A673 (cell line): ENCODE measurements at regions not wholly inside any gene's neighbourhood (a gene's known extent, or its start where the extent isn't known, plus 50 kb on each side); places are given as distances from the start of the nearest gene placed in this dataset.

ENCODE experiments used
- BruUV-seq: library from RNA; stranded (reverse); fragments of 400-500 nt; replicated peaks from 2 replicates; lab custom pipeline; 2021; lab: Mats Ljungman, UMichigan
- CTCF ChIA-PET: fragments of 300-600 bp; sonication (Branson Sonifier 250); formaldehyde crosslinking; loops from one replicate; lab custom pipeline; 2022; ENCODE audit warnings: antibody characterized with exemption; lab: Charles Lee
- POLR2A ChIA-PET: fragments of 300-600 bp; sonication (Branson Sonifier 250); formaldehyde crosslinking; loops from one replicate; lab custom pipeline; 2022; ENCODE audit warnings: antibody characterized with exemption; ENCODE audit not compliant: low non-redundant PET; lab: Charles Lee
- DNase-seq: peaks from one replicate; pipeline ENCODE4 v3.0.0-alpha.2; 2015; ENCODE audit warnings: low spot score
- H3K27ac ChIP-seq: fragments of 200-600 bp; sonication (generic); 2 replicates; pipeline ENCODE4 v1.5.1; 2016; ENCODE audit warnings: mixed run types, low read depth, mild to moderate bottlenecking, mixed read lengths, antibody characterized with exemption, low read length; ENCODE audit not compliant: poor library complexity, severe bottlenecking
- H3K27me3 ChIP-seq: fragments of 200-600 bp; sonication (generic); replicated peaks from 2 replicates; pipeline ENCODE4 v1.6.1; 2017; ENCODE audit warnings: mixed run types, low read depth, mild to moderate bottlenecking, mixed read lengths, antibody characterized with exemption, low read length; ENCODE audit not compliant: insufficient read depth, poor library complexity
- H3K36me3 ChIP-seq: fragments of 200-600 bp; sonication (generic); 2 replicates; pipeline ENCODE4 v1.6.1; 2016; ENCODE audit warnings: mixed run types, mild to moderate bottlenecking, mixed read lengths, antibody characterized with exemption, low read length; ENCODE audit not compliant: insufficient read depth, poor library complexity, severe bottlenecking
- H3K4me1 ChIP-seq: fragments of 200-600 bp; sonication (generic); 2 replicates; pipeline ENCODE4 v1.6.1; 2017; ENCODE audit warnings: mixed run types, mild to moderate bottlenecking, mixed read lengths, antibody characterized with exemption, low read length; ENCODE audit not compliant: insufficient read depth, poor library complexity, severe bottlenecking
- H3K4me3 ChIP-seq: fragments of 200-600 bp; sonication (generic); 2 replicates; pipeline ENCODE4 v1.5.1; 2016; ENCODE audit warnings: low read depth, mixed run types, mild to moderate bottlenecking, mixed read lengths, low read length; ENCODE audit not compliant: poor library complexity, severe bottlenecking
- H3K9me3 ChIP-seq: fragments of 200-600 bp; sonication (generic); 2 replicates; pipeline ENCODE4 v1.6.1; 2016; ENCODE audit warnings: mixed run types, low read depth, mild to moderate bottlenecking, mixed read lengths, antibody characterized with exemption, low read length; ENCODE audit not compliant: poor library complexity, severe bottlenecking
- EZH2 ChIP-seq: fragments of 200-600 bp; sonication (generic); IDR thresholded peaks from 2 replicates; pipeline ENCODE4 v1.6.1; 2017; ENCODE audit warnings: borderline replicate concordance, low read depth, mild to moderate bottlenecking, mixed read lengths, antibody characterized with exemption, low read length; ENCODE audit not compliant: poor library complexity, severe bottlenecking
- intact Hi-C: fragments of 100-400 bp; cut with micrococcal nuclease; formaldehyde crosslinking; loops from one replicate; pipeline ENCODE4 v1.10.0; 2022; ENCODE audit not compliant: unreplicated experiment
- TF ChIP-seq, protein P1 (sequence below): fragments of 300-800, 200-600 bp; sonication (generic); conservative IDR thresholded peaks from 2 replicates; pipeline ENCODE4 v1.5.1; 2017; ENCODE audit warnings: low read depth, mild to moderate bottlenecking, antibody characterized with exemption, low read length, moderate library complexity, mixed read lengths

DNA sequence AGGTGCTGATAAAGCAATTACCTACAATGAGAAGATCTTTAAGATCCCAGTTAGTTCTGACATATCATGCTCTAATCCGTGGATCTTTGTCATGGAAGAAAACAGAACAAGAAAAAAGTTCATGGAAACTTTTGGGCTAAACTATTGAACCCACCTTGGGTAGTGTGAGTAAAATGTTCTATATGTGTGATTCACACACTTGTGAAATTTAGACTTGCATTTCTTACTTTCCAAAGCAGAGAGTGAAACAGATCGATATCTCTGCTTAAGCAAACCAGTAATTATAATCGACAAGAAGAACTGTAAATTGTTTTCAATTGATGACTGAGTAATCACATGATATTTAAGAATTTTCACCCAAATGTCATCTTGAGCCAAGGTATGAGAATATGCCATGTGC lies 214.2 kb downstream of the HRH4 start:
- CTCF ChIA-PET: no interaction called here
- BruUV-seq: no TSS peak
- intact Hi-C loops: no loop called here
- peaks cover 16% of the 10 kb centered on the region for H3K27me3 ChIP-seq
- H3K4me3 ChIP-seq: no peak overlapping the region
- H3K36me3 ChIP-seq: no peaks in the 10 kb centered on the region
- H3K27ac ChIP-seq: no peak overlapping the region
- no peaks in the 10 kb centered on the region for H3K4me1 ChIP-seq
- H3K9me3 ChIP-seq: no peaks in the 10 kb centered on the region
- POLR2A ChIA-PET: no interaction called here
- DNase-seq: no peak
- TF ChIP-seq, protein P1, sequence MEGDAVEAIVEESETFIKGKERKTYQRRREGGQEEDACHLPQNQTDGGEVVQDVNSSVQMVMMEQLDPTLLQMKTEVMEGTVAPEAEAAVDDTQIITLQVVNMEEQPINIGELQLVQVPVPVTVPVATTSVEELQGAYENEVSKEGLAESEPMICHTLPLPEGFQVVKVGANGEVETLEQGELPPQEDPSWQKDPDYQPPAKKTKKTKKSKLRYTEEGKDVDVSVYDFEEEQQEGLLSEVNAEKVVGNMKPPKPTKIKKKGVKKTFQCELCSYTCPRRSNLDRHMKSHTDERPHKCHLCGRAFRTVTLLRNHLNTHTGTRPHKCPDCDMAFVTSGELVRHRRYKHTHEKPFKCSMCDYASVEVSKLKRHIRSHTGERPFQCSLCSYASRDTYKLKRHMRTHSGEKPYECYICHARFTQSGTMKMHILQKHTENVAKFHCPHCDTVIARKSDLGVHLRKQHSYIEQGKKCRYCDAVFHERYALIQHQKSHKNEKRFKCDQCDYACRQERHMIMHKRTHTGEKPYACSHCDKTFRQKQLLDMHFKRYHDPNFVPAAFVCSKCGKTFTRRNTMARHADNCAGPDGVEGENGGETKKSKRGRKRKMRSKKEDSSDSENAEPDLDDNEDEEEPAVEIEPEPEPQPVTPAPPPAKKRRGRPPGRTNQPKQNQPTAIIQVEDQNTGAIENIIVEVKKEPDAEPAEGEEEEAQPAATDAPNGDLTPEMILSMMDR: no peak
- no peak for TF ChIP-seq EZH2

DNA sequence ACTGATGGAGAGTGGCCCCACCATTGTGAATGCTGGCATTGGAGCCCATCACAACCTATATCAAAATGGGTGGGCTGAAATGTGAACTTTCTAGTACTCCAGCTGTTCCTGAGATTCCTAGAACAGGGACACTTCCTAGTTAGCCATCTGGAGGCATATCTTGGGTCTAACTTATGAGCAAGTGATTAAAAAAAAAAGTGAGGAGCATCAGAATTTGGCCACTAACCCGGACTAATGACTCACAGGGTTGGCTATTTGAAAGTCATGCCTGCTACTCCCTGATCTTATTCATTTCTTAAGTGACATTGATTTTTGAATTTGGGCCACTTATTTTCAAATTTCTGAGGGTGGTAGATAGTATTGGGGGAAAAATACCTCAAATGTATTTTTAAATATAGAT lies 216.6 kb downstream of the HRH4 start:
- Histone ChIP-seq H3K4me1 (no peaks in the 10 kb centered on the region), H3K27ac (no peak overlapping the region), H3K36me3 (no peaks in the 10 kb centered on the region), H3K27me3 (peaks cover 16% of the 10 kb centered on the region), H3K9me3 (no peaks in the 10 kb centered on the region), H3K4me3 (no peak overlapping the region)
- no peak for DNase-seq
- intact Hi-C loops: no loop called here
- no peak for TF ChIP-seq EZH2
- TF ChIP-seq, protein P1: no peak
- ChIA-PET POLR2A (no interaction called here), CTCF (no interaction called here)
- no TSS peak for BruUV-seq

DNA sequence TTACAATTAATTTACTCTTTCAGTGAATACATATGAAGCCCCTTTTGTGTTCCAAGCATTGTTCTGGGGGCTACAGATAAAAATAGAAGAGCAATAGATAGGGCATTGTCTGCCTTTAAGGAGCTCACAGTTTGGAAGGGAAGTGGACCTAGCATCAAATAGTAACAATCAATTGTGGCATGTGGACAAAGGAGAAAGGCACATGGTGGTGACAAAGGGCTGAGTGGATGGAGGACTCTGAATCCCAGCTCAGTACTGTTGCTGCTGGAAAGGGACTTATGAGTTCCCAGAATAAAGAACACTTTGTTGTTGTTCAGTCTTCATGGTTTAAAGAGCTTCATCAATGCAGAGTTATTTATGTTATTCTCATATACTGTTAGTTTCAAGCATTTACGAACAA lies 217.7 kb downstream of the HRH4 start:
- H3K9me3 ChIP-seq: no peaks in the 10 kb centered on the region
- intact Hi-C loops: no loop called here
- ChIA-PET POLR2A (no interaction called here), CTCF (no interaction called here)
- peaks cover 13% of the 10 kb centered on the region for H3K27me3 ChIP-seq
- no peak for TF ChIP-seq EZH2
- TF ChIP-seq, protein P1: no peak
- no peak for DNase-seq
- no peak overlapping the region for H3K4me3 ChIP-seq
- H3K27ac ChIP-seq: no peak overlapping the region
- H3K36me3 ChIP-seq: no peaks in the 10 kb centered on the region
- BruUV-seq: no TSS peak
- H3K4me1 ChIP-seq: no peaks in the 10 kb centered on the region
